Bronchial epithelial cell (primary cell): ENCODE measurements at regions not wholly inside any gene's neighbourhood (a gene's known extent, or its start where the extent isn't known, plus 50 kb on each side); places are given as distances from the start of the nearest gene placed in this dataset.

ENCODE experiments used
- DNase-seq: peaks from one replicate; pipeline ENCODE4 v3.0.0-alpha.2; 2010; ENCODE audit warnings: low read depth
- FAIRE-seq: peaks from 2 replicates; lab custom pipeline; 2011; peaks lifted over from hg19 to GRCh38; lab: Jason Lieb, UNC
- H3K27me3 ChIP-seq: 2 replicates; pipeline ENCODE4 v1.5.1; 2011; ENCODE audit warnings: low read length; ENCODE audit not compliant: control insufficient read depth, insufficient read depth
- H3K36me3 ChIP-seq: 2 replicates; pipeline ENCODE4 v1.5.1; 2011; ENCODE audit warnings: low read length; ENCODE audit not compliant: control insufficient read depth, insufficient read depth
- H3K4me3 ChIP-seq: 2 replicates; pipeline ENCODE4 v1.5.1; 2011; ENCODE audit warnings: mild to moderate bottlenecking, low read depth, low read length, control low read depth
- TF ChIP-seq, protein P1 (sequence below): IDR thresholded peaks from 2 replicates; pipeline ENCODE4 v1.5.1; 2011; ENCODE audit warnings: mild to moderate bottlenecking, moderate library complexity, low read length, control low read depth, inconsistent platforms; ENCODE audit not compliant: insufficient read depth, severe bottlenecking

GRCh38 chr15:88394553-88395145 is 72.5 kb downstream of the MRPL46 start:
- FAIRE-seq (no peak), DNase-seq (no peak)
- TF ChIP-seq, protein P1, sequence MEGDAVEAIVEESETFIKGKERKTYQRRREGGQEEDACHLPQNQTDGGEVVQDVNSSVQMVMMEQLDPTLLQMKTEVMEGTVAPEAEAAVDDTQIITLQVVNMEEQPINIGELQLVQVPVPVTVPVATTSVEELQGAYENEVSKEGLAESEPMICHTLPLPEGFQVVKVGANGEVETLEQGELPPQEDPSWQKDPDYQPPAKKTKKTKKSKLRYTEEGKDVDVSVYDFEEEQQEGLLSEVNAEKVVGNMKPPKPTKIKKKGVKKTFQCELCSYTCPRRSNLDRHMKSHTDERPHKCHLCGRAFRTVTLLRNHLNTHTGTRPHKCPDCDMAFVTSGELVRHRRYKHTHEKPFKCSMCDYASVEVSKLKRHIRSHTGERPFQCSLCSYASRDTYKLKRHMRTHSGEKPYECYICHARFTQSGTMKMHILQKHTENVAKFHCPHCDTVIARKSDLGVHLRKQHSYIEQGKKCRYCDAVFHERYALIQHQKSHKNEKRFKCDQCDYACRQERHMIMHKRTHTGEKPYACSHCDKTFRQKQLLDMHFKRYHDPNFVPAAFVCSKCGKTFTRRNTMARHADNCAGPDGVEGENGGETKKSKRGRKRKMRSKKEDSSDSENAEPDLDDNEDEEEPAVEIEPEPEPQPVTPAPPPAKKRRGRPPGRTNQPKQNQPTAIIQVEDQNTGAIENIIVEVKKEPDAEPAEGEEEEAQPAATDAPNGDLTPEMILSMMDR: no peak
- no peaks in the 10 kb centered on the region for H3K27me3 ChIP-seq
- H3K4me3 ChIP-seq: no peak overlapping the region
- H3K36me3 ChIP-seq: no peaks in the 10 kb centered on the region

GRCh38 chr15:88393719-88394519 is 73.3 kb downstream of the MRPL46 start:
- H3K27me3 ChIP-seq: no peaks in the 10 kb centered on the region
- peak; percentile 8 for DNase-seq

DNA sequence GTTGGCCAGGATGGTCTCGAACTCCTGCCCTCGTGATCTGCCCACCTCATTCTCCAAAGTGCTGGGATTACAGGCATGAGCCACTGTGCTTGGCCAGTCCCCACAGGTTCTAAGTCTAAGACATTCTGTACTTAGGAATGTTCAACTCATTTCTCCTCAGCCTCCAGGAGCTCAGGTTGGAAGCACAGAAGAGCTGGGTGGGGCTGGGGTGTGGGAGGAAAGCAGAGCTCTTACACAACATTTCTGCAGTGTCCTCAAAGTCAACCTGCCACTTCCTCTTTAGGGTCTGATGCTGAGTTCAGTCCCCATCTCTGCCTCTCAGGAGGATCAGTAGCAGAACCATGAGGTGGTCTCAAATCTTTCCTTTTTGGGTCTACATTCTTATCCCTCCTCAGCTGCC is 75.5 kb downstream of the MRPL46 start:
- TF ChIP-seq, protein P1: no peak
- H3K36me3 ChIP-seq: no peaks in the 10 kb centered on the region
- H3K4me3 ChIP-seq: no peak overlapping the region
- DNase-seq (no peak), FAIRE-seq (peak; percentile 13)
- H3K27me3 ChIP-seq: no peaks in the 10 kb centered on the region

More at GRCh38 chr15:88393719-88394519, 73.3 kb downstream of the MRPL46 start:
- Histone ChIP-seq H3K36me3 (no peaks in the 10 kb centered on the region), H3K4me3 (no peak overlapping the region)
- FAIRE-seq: no peak
- TF ChIP-seq, protein P1: no peak

DNA sequence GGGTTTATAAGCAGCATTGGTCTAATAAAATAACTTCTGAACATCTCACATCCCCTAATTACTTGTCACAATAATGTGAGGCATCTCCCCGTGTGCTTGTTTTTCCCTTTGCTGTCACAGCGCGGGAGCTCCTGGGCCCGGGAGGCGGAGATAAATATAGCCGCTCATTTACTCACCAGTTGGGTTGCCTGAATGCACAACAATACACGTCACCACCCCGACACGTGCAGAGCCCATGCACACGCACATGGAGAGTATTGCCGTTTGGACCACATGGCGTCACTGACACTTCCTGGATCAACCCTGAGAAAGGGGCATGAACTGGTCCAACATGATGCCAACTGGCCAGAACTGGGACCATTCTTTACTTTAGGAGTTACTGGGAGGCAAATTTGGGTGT is 76.2 kb downstream of the MRPL46 start:
- FAIRE-seq: no peak
- no peak overlapping the region for H3K4me3 ChIP-seq
- no peaks in the 10 kb centered on the region for H3K27me3 ChIP-seq
- no peak for DNase-seq
- H3K36me3 ChIP-seq: no peaks in the 10 kb centered on the region
- TF ChIP-seq, protein P1: no peak

- TF ChIP-seq, protein P1: no peak
- Histone ChIP-seq H3K27me3 (no peaks in the 10 kb centered on the region), H3K36me3 (no peaks in the 10 kb centered on the region), H3K4me3 (no peak overlapping the region)
- DNase-seq: no peak
- no peak for FAIRE-seq
These were observed 76.9 kb downstream of the MRPL46 start for GRCh38 chr15:88390164-88390901.
